HK-2 (cell line): ENCODE measurements at regions not wholly inside any gene's neighbourhood (a gene's known extent, or its start where the extent isn't known, plus 50 kb on each side); places are given as distances from the start of the nearest gene placed in this dataset.
"Not testable (repeated sequence)": the region's sequence is repeated elsewhere in the genome, so short reads cannot be mapped to it uniquely, and the experiment has no call there.

Experiments
- DNase-seq: peaks from one replicate; pipeline ENCODE4 v3.0.0-alpha.2; 2018; ENCODE audit not compliant: unreplicated experiment

DNA sequence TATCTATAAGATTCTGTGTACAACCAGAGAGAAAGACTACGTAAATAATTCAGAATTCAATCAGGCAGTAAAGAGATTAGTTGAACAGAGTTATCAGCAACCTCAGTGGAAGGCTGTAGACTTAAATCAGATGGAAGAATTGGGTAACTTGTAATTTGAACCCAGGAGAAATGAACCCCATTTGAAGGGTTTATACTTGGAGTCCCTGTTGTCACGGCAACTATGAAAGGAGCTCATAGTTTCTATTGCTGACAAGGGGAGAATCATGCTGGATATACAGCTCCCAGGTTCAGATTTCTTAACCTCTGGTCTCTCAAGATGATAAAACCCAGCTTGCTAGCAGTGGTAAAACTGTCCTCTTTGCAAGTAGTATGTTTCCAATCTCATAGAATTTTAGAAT lies 54.4 kb upstream of the BMP4 start:
- DNase-seq: no peak

GRCh38 chr14:54023027-54023426 lies 66.4 kb upstream of the BMP4 start:
- no peak for DNase-seq

DNA sequence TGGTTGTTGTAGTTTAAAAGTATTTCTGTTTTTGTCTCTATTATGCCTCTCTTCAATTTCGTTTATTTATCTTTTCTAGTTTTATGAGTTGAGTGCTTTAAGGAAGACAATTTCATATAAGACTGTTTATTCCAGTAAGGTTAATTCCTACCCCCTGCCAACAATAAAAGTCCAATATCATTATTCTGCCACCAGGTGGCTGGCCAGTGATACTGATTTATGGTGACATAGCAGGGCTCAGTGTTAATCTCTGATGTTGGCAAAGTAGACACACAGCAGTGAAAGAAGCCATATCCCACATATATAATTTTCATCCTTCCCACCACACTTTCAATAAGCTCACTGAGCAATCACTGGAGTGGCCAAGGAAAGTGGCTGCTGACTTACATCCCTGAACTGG lies 69.0 kb upstream of the BMP4 start:
- DNase-seq: no peak

DNA sequence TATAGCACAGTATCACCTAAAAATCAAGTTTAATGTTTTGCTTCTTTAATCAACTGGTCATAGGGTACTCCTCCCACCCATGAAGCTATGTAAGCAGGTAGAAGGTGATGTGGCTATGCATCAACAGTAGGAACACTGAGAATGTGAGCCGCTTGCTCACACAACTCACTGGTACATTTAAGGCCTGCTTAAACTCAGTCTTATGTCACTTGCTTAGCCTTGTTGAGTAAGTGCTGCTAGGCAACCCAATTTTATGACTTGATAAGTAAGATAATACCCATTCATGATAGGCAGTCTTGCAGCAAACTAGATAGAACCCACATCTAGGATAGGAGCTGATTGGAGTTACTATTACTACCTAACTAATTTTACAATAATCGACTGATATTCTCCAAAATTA lies 70.0 kb upstream of the BMP4 start:
- DNase-seq: no peak

DNA sequence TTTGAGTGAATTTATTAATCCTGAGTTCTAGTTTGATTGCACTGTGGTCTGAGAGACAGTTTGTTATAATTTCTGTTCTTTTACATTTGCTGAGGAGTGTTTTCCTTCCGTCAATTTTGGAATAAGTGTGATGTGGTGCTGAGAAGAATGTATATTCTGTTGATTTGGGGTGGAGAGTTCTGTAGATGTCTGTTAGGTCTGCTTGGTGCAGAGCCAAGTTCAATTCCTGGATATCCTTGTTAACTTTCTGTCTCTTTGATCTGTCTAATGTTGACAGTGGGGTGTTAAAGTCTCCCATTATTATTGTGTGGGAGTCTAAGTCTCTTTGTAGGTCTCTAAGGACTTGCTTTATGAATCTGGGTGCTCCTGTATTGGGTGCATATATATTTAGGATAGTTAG lies 74.4 kb upstream of the BMP4 start:
- DNase-seq: not testable (repeated sequence)

GRCh38 chr14:54033285-54033684 lies 76.7 kb upstream of the BMP4 start:
- not testable (repeated sequence) for DNase-seq

DNA sequence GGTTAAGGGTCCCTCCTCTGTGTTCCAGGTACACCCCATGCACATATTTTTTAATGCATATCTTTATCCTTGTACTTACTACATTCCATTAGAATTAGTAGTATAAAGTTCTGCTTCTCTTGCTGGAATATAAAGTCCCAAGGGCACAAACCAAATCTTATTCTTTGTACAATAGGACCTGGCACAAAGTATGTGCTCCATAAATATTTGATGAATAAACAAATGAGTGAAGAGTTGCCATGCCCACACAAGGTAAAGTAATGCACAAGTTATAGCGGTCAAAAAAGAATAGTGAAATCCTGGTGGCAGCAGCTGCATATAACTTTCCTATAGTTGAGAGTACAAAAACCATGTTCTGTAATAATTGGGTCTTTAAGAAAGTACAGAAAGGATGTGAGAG lies 82.1 kb upstream of the BMP4 start:
- DNase-seq: no peak

GRCh38 chr14:54039311-54039710 lies 82.7 kb upstream of the BMP4 start:
- DNase-seq: no peak

DNA sequence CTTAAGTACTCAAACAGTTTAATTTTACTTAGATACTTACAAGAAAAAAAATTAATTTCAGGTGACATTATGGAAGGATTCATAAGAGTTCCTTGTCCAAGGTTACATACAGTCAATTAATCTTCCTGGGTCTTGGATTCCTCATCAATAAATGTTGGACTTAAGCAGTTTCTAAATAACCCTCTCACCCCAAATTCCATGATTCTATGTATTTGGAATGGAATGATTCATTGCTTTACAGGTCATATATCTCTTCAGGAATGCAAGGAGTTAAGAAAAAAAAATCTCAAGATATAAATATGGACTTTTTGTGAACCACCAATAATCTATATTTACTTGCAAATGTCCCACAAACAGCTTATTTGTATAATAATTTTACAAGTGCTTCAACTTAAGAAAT lies 84.2 kb upstream of the BMP4 start:
- DNase-seq: no peak

DNA sequence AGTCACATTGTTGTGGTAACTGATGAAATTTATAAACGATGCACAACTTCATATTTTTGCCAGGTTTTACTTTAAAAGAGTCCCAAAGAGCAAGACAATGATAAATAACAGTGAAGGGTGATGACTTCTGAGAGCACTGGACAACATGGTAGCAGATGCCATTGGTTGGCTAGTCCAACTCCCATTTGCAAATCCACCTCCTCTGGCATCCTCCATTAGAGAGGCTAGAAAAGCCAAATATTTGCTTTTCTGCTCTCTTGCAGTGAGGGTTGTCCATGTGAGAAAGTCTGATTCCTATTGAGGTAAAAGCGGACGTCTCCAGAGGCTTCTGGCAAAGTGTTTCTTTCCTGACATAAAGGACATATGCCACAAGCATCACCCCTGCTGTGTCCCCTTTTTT lies 89.6 kb upstream of the BMP4 start:
- no peak for DNase-seq

DNA sequence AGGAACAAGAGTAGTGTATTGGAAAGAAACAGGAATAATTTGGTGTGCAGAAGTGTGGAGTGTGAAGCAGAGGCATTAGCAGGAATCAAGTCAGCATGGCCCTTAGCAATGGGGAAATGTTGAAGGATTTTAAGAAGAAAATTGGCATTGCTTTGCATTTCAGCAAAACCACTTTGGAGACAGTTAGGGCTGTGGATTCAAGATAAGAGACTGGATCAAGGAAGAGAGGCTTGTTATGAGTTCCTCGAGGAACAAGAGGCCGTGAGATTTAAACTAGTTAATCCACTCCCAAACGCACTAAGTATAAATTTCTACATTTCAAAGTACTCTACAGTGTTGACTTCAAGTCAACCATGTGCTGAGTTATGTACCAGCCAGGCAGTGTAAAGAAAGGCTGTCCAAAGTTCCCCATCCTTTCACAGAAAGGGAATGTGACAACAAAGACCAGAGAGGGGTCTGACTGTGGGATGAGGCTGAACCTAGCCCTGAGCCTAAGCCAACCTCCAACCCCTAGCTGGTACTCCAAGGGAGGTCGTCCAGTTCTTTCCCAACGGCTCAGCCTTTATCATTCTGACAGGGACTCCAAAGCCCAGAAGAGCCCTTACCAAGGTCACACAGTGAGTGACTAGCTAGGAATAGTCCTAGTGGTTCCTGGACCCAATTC lies 91.2 kb upstream of the BMP4 start:
- DNase-seq: no peak

DNA sequence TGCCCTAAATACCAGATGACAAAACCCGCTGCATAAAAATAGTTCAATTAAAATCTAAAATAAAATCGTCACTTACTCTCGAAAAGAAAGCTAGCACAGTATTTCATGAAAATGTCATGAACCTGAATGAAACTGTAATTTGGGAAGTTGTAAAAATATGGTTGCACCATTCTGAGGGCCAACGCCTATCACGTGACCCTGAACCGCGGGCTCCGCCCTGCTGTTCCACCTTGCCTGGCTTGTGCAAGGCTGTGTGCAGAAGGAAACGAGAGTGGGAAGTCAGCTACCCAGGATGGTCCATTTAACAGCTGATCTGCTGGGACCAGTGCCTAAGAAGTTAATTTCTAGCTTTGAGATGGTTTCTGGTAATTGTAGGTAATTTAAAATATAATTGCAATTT lies 91.7 kb upstream of the BMP4 start:
- DNase-seq: no peak

- no peak for DNase-seq
These were observed 92.1 kb upstream of the BMP4 start for GRCh38 chr14:54048736-54049135.

DNA sequence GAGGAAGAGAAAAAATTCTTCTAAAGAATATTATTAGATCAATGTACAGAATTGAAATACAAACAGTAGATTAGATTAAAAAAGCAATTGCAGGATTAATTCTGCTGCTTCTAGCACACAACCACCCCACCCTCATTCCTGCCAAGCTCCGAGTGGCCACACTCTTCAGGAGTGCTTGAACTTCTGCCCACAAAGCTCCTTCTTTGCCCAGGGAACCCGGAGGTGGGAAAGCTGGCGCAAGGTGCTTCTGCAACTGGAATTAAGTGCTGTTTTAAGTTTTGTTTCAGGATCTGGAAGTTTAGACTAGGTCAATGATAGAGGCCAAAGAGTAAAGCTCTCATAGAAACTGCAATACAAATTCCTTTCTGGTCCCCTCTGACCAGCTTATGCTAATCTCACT lies 94.1 kb upstream of the BMP4 start:
- no peak for DNase-seq

- no peak for DNase-seq
These were observed 96.2 kb upstream of the BMP4 start for GRCh38 chr14:54052696-54053385.

GRCh38 chr14:54053386-54053745 lies 96.7 kb upstream of the BMP4 start:
- DNase-seq: no peak

DNA sequence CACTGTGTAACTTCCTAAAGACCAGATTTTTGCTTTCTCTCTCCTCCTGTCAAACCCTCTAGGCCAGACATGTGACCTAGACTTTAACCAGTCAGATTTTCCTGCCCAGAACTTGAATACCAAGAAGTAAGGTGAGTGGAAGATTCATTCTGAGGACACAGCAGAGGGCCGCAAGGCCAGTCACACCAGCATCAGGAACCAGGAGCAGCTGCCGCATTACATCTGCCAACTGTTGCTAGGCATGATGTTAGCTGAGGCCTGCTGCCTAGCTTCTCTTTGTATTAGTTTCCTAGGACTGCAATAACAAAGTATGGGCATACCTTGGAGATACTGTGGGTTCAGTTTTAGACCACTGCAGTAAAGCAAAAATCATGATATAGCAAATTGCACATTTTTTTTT lies 101.9 kb upstream of the BMP4 start:
- DNase-seq: no peak

GRCh38 chr14:54083549-54084239 lies 127.1 kb upstream of the BMP4 start:
- DNase-seq: no peak

DNA sequence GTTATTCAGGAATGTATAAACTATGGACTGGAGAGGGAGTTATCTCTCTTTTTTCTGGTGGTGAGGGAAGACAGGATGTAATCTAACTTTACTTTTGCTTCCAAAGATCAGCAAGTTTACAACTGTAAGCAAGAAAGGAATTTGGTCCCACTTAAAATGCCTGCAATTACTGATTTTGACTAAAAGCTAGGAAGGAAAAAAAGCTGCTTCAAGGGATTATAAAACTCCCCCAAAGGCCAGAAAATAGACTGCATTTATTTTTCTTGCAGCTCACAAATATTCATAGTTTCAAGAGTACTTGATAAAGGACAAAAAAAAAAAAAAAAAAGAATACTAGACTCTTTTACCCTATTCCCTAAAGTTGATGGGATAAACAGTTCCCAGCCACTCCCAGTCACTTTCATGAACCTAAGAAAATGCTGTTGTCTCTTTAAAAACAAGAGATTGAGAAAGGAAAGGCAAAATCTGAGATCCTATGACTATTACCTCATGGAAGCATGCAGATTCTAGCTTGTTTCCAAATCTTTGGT lies 128.7 kb upstream of the BMP4 start:
- no peak for DNase-seq

- DNase-seq: no peak
These were observed 129.2 kb upstream of the BMP4 start for GRCh38 chr14:54085841-54086240.

- no peak for DNase-seq
These were observed 130.1 kb upstream of the BMP4 start for GRCh38 chr14:54086767-54087166.

DNA sequence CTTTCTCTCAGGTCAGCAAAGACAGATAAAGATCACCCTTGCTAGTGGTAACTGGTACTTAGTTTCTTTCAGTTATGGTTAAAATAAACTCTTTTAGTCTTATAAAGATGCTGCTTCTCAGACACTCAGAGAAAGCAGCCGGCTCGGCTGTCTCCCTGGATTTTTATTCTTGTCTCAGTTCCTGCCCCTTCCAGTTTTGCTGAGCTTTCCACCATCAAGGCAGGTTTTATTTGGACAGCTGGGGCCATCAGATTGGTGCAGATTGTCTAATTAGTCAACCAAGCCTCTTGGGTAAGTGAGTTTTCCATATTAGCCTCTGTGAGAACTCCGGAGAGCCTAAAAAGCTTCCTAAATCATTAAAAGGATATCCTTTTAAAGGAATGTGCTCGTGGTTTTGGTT lies 130.8 kb upstream of the BMP4 start:
- DNase-seq: no peak

- no peak for DNase-seq
These were observed 131.6 kb upstream of the BMP4 start for GRCh38 chr14:54088271-54088670.
